GM18867 (cell line): ENCODE measurements at regions not wholly inside any gene's neighbourhood (a gene's known extent, or its start where the extent isn't known, plus 50 kb on each side); places are given as distances from the start of the nearest gene placed in this dataset.
"Not testable (repeated sequence)": the region's sequence is repeated elsewhere in the genome, so short reads cannot be mapped to it uniquely, and the experiment has no call there.

ENCODE experiments used
- ATAC-seq: cut with Tn5 transposase; IDR thresholded peaks from one replicate; pipeline ENCODE4 v1.9.1; 2021; ENCODE audit warnings: mild to moderate bottlenecking, moderate library complexity; ENCODE audit not compliant: unreplicated experiment

DNA sequence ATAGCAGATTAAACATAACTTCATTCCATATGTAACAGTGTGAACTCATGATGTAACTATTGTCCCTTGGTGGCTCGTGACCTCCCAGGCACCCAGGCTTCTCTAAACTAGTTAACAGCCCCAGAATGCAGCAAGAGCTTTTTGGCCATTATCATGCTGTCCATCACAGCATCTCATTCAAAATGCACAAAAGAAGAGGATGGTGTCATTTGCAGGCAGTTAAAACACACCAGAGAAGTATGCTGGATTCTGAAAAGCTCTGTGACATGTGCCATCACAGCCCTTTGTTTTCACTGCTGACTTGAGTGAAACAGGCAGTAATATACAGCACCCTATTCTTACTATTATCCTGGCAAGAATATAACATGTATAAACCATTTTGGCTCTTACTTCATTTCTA lies 117.6 kb upstream of the CHMP2B start:
- no peak for ATAC-seq

DNA sequence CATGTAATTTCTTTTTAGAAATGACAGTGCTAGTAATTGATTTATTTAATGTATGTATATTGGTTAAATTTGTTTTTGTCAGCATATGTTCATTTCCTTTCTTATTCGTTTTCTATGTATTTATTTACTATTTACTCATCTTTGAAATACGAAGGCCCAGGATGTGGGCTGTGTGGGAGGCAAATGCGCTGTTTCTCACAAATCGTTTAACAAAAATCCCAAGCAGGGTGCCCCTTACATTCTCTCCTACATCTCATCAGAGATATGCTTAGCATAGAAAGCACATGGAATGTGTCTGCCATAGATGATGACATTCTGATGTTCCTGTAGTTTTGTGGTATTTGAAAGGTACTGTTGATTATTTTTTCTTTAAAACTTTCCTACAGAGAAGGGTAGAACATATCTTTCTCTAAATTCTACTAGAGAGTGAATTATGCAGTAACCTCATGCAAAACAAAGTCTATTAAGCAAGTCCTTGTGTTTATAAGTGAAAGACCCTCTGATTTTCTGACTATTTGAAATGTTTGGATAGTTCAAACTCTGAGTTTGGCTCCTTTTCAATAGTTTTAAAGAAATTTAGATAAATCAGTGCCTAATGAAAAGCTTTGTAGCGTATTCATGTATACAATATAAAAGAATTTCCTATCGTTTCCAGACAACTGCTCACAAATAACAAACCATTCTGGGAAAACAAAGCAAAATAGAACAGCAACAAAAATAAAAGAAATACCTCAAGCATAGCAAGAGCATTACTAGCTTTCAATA lies 111.1 kb upstream of the VGLL3 start:
- ATAC-seq, result no peak

DNA sequence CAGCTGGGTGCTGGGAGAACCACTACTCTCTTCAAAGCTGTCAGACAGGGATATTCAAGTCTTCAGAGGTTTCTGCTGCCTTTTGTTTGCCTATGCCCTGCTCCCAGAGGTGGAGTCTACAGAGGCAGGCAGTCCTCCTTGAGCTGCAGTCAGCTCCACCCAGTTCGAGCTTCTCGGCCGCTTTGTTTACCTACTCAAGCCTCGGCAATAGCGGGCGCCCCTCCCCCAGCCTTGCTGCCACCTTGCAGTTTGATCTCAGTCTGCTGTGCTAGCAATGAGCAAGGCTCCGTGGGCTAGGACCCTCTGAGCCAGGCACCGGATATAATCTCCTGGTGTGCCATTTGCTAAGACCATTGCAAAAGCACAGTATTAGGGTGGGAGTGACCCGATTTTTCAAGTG lies 106.8 kb upstream of the VGLL3 start:
- not testable (repeated sequence) for ATAC-seq

DNA sequence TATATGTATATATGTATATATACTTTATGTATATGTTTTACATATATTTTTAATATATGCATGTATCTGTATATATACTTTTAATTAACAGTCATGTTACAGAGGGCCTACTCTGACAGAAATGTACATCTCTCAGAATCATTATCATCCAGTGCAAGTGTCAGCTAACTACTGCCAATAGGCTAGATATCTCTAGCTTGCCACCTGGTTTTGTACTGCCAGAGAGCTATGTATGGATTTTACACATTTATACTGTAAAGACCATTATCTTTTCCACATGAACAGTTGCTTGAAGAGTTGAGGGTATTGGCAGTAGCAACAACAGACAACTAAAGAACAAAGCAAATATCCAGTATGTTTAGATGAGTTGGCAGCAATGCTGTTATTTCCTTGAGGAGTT lies 99.7 kb upstream of the VGLL3 start:
- ATAC-seq, result no peak

DNA sequence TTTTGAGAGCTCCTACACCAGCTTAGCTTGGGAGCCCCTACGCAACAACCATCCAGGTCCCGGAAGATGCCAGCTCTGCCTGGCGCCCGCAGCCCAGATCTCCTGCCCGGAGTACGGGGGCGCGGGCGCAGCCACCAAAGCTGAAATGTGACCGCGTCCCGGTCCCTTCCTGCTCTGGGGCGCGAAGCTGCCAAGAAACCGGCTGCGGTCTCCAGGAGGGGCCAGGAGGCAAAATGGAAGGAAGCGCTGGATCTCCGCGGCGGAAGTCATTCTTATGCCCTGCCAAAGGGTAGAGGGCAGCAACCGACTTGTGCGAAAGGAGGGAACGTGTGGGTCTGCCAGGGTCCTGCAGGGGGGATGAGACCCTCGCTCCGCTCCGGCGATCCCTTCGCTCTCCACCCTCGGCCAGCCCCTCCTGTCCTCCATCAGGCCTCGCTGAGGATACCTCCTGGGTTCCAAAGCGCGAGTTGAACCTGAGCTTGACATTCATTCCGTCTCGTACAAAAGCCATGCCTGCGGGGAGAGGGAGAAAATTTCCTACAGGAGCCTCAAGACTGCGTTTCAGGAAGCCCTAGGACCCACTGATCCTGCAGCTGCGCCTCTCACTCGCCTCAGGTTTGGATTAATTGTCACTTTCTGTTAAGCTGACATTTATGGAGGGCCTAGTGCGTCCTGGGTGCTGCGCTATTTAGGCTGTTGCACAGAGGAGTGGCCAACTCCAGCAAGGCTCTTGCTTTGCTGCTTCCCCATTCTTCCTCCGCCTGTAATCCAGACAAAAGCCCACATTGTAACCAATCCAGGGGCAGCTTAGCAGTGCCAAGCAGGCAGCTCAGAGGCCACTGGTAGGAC lies 98.3 kb upstream of the VGLL3 start:
- peak; percentile 52 for ATAC-seq

DNA sequence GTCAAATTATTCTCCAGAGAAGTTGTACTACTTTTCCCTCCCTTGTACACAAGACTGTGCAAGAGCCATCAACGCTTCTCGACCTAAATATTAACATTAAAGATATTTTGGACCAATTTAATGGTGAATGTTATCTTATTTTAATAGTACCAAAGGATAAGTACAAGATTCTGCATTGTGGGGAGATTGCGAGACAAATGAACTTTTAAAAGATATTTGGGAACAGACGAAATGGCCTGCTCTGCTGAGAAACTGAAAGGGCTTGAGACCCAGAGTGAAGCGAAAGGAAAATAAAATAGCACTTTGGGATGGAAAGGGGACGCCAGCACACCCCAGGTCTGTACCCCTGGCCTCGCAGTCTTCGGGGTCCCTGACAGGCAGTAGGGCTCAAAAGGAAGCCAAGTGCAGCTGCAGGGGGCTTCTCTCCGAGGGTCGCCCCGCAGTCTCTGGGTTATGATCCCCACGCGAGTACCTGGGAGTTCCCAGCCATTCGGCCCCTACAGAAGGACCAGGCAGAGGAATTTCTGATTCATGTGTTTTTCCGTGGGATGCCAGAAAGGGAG lies 97.6 kb upstream of the VGLL3 start:
- ATAC-seq, result peak; percentile 11

DNA sequence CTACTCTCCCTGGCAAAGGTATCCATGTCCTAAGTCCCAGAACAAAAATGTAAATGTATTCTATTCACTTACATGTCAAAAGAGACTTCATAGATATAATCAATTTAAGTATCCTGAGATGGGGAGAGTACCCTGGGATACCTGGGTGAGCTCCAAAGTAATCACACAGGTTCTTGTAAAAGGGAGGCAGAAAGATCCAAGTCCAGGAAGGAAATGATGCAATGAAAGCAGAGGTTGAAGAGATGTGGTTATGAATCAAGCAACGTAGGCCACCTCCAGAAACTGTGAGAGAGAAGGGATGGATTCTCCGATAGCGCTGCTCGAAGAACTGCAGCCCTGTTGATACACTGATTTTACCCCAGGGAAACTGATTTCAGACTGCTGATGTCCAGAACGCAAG lies 93.9 kb upstream of the VGLL3 start:
- no peak for ATAC-seq

DNA sequence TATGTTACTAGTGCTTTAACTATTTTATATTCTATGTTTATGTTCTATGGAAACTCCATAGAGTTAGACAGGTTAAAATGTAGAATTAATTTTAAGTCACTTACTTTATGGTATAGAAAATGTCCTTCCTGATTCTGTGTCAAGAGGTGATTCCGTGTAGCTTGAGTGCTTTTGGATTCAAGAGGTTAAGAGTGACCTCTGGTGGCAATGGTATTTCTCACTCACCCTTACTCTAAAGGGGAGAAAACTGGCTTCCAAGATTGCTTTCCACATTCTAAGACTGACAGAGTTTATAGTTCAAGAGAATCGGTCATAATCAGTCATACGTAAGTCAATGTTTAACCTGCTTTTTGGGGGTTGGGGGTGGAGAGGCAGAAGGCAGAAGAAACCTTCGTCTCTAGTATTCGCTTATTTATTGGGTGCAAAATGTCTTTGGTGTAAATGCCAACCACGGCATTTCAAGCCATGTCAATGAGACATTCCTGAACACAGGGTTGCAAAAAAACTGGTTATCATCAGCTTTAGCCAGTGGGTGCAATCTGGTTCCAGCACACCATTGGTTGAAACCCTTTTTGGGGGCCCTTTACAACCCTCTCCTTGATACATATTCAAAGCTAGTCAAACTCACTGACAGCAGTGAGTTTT lies 92.0 kb upstream of the VGLL3 start:
- peak; percentile 76 for ATAC-seq

DNA sequence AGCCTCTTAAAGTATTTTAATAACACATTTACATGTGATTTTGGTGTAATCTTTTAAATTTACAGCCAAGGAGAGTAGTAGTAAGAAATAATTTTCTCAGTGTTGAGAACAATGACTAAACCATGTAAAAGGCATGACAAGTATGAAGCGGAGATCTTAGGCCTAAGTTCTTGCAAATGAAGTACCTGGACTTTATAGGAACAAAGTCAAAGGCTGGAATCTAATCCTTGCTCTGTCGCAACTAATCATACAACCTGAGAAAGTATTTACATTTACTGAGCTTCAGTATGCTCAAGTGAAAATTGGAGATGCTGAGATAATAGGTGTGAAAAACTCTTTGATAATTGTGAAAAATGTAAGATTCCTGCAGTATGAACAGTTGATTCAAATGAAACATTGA lies 86.4 kb upstream of the VGLL3 start:
- no peak for ATAC-seq

DNA sequence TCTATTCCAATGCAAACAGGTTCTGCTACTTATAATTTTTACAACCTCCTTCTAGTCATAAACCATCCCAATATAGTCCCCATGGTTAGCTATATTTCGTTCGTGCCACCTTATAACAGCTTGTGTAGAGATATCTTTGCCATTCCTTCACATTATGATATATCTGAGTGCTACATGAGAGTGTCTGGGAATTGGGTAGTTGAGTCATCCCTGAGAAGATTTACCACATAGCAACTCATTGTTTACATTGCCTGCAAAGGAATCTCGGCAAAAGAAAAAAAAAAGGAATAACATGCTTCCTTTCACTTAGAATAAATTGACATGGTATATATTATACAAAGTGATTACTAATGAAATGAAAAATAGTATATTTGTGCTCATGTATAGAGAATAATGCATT lies 86.0 kb upstream of the VGLL3 start:
- ATAC-seq, result no peak

DNA sequence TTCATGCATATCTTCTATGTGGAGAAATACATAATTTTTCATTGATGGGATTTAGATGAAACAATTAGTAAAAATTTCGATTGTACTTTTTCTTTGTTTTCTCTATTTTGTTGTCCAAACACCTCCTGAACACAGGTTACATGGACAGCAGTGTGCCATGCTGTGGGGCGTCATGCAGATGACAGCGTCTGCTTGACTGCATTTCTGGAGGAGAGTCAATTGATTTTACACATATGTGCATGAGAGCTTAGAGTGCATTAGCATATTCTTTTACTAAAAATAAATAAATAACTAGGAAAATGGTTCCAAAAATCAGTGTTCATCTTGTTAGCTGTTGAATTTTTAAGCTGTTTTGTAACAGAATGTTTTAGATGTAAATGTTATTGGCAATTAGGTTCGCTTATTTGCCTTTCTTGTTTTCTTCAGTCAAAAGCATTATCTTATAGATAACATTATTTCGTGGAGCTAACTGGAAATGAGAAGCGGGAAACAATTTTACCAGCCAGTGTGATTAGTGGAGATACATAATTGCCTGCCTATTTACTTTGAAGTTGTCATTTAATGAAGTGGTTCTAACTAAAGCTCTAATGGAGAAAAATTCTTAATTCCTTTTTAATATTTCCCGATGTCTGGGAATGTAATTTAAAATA lies 82.7 kb upstream of the VGLL3 start:
- ATAC-seq, result no peak

DNA sequence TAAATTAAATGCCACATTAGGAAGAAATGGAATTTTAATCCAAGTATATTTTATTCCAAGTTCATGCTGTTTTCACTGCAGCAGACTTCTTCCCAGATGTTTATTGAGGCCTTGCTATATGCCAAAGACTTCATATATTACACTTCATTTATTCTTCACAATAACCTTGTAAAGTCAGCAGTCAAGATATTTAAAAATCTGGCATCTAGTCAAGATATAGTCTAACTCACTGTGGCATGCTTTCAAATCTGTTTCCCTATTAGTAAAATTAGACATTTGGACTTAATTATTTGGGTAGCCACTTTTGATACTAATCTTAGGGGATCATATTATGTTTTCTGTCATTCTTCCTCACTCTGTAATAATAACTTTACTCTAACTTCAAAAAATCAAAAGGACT lies 81.5 kb upstream of the VGLL3 start:
- no peak for ATAC-seq

DNA sequence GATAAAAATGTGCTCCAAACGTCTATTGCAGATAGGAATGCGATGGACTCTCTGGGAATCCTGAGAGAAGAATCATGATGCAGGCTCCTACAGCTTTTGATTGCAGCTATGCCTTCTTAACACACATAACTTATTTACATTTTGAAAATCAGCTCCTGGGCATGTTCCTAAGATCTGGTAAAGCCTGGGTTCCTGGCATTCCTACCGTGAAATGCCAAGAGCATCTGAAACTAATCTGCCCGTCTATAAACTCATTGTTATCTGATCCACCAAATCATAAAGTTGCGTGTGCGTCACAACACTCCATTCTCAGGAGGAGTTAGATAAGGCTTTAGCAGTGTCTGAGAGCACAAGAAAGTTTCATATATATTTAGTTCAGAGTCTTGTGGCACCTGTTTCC lies 79.0 kb upstream of the VGLL3 start:
- no peak for ATAC-seq

DNA sequence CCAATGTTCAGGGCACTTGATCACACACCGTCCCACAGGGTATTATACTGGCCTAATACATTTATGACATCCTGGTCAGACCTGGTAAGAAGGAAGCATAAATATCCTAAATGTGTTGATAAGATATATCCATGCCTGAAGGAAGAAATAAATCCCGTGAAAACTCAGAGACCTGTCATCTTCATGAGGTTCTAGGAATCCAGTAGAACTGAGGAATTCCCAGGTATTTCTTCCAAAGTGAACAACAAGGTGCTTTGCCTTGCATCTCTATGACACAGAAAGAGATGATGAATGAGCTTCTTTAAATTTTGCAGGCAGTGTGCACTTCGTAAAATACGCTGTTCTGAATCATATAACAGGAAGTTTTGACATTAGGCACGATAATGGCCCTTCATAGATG lies 78.1 kb upstream of the VGLL3 start:
- ATAC-seq, result no peak

DNA sequence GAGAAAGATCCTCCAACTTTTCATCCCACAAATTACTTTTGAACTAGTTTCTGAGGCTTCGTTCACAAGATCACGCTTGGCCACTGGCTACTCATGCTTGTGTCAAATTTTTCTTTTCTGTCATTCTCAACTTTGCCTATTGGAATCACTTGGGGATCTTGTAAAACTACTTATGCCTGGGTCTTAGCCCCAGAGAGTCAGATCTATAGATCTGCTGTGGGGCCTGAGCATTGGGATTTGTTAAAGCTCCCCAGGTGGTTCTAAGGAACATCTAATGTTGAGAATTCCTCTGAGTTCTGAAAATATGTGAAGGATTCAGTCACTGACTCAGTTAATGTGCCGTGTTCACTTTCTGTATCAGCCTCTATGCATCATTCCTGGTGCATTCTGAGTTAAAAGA lies 71.7 kb upstream of the VGLL3 start:
- no peak for ATAC-seq

DNA sequence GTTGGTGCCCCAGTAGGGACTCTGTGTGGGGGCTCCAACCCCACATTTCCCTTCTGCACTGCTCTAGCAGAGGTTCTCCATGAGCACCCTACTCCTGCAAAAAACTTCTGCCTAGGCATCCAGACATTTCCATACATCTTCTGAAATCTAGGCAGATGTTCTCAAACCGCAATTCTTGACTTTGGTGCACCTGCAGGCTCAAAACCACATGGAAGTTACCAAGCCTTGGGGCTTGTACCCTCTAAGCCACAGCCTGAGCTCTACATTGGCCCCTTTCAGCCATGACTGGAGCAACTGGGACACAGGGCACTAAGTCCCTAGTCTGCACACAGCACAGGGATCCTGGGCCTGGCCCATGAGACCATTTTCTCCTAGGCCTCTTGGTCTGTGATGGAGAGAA lies 66.5 kb upstream of the VGLL3 start:
- no peak for ATAC-seq

DNA sequence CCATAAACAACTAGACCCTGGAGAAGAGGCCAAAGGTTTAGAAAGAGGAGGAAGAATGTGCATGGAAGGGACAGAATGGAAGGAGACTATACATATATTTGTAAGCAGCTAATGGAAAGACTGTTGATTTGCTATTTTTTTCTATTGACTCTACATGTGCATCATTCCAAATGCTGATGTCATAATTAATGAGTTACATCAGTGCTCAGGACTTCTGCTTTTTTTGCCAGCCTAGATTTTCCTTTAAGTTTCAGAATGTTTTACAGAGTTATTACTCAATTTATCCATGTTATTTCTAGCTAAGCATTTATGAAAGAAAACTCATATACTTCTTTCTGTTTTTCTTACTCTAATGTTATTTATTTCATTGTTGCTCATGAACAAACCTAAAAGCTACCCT lies 62.6 kb upstream of the VGLL3 start:
- no peak for ATAC-seq

DNA sequence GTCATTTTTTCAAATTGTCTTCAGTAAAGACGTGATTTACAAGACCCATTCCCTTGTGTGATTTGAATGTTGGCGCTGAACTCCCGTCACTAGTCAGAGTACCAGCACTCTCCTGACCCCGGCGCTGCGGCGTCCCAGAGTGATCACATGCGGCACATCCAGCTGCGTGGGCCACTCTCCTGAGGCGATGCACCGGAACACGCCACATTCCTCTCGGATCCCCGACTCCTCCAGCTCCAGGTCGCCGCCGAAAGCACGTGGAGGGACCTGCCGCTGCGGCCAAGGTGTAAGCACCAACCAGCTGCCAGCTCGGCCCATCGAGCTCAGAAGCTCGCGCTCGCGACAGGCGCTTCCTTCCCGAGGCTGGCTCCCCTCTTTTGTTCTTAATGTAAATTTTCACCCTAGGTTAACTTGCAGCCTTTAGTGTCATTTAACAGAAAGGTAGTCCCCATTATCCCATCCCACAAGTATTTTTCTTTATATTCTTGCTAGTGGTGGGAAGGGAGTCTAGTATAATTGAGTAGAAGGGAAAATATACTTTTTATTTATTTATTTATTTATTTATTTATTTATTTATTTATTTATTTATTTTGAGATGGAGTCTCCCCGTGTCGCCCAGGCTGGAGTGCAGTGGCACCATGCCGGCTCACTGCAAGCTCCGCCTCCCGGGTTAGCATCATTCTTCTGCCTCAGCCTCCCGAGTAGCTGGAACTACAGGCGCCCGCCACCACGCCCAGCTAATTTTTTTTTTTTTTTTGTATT lies 61.7 kb upstream of the VGLL3 start:
- no peak for ATAC-seq

DNA sequence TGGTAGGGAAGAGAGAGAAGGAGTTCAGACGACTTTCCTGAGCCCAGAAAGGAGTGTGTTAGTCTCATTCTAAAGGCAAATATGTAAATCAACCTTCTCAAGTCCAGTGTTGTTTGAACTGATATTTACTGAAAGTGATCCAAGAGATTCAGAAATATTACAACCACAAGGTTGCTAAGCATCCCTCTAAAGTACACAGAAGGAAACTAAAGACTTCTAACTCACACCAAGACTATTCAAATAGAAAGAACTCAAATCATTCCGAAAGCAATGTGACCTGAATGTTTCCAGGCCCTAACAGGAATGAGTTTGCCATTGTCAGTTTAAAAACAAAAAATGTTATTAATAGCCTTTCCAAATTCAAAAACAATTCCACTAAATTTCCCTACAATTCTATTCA lies 56.9 kb upstream of the VGLL3 start:
- peak; percentile 53 for ATAC-seq

DNA sequence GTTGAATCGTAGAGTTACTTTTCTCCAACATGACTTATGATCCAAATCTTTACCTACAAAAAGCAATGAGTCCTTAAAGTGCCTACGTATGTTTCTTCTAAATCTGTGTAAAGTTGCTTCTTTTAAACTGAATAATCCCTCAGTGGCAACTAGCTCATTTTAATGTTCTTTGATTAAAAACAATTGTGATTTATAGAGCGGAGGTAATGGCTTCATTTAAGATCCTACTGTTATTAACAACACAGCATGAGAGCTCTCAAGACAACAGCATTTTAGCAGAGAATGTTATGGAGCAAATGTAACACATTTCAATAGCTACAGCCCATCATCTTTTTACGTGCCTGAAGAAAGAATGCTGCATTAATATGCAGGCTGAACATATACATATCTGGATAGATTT lies 55.3 kb upstream of the VGLL3 start:
- no peak for ATAC-seq
